Stomach smooth muscle (tissue), 2 donors: ENCODE measurements at regions not wholly inside any gene's neighbourhood (a gene's known extent, or its start where the extent isn't known, plus 50 kb on each side); places are given as distances from the start of the nearest gene placed in this dataset.
"Not testable (repeated sequence)": the region's sequence is repeated elsewhere in the genome, so short reads cannot be mapped to it uniquely, and the experiment has no call there.

Experiments
- H3K27ac ChIP-seq: one replicate; pipeline ENCODE4 v1.7.0; 2013; ENCODE audit warnings: mild to moderate bottlenecking, low read length, inconsistent platforms
- H3K27me3 ChIP-seq, 2 donors: one replicate each; pipeline ENCODE4 v1.7.0; 2013; ENCODE audit warnings: low read length in 2 of 2; ENCODE audit not compliant: insufficient read depth in 2 of 2, control insufficient read depth in 1 of 2
- H3K36me3 ChIP-seq, 2 donors: one replicate each; pipeline ENCODE4 v1.7.0; 2013; ENCODE audit warnings: low read length in 2 of 2; ENCODE audit not compliant: control insufficient read depth in 2 of 2, insufficient read depth in 2 of 2
- H3K4me1 ChIP-seq: one replicate; pipeline ENCODE4 v1.7.0; 2013; ENCODE audit warnings: low read length; ENCODE audit not compliant: control insufficient read depth, insufficient read depth
- H3K4me3 ChIP-seq, 2 donors: one replicate each; pipeline ENCODE4 v1.7.0; 2013; ENCODE audit warnings: low read length in 2 of 2
- H3K9ac ChIP-seq, 2 donors: one replicate each; pipeline ENCODE4 v1.7.0; 2013; ENCODE audit warnings: low read length in 2 of 2, mild to moderate bottlenecking in 1 of 2
- H3K9me3 ChIP-seq, 2 donors: one replicate each; pipeline ENCODE4 v1.7.0; 2013; ENCODE audit warnings: low read length in 2 of 2; ENCODE audit not compliant: control insufficient read depth in 2 of 2
- donor health status: healthy.
- donor health status: Pancreatic carcinoma.

GRCh38 chr9:27839767-27840166 lies 266.5 kb upstream of the C9orf72 start:
- not testable (repeated sequence) for H3K27me3 ChIP-seq, H3K4me1 ChIP-seq, H3K9me3 ChIP-seq, H3K36me3 ChIP-seq, H3K27ac ChIP-seq, H3K9ac ChIP-seq, H3K4me3 ChIP-seq

- Histone ChIP-seq H3K36me3 (no peaks in the 10 kb centered on the region), H3K27me3 (no peaks in the 10 kb centered on the region), H3K4me3 (no peak overlapping the region), H3K9me3 (no peaks in the 10 kb centered on the region), H3K9ac (no peak overlapping the region), H3K4me1 (no peaks in the 10 kb centered on the region), H3K27ac (no peak overlapping the region)
Measured at GRCh38 chr9:27844797-27845196, 271.5 kb upstream of the C9orf72 start.

GRCh38 chr9:27847380-27847779 lies 274.1 kb upstream of the C9orf72 start:
- no peaks in the 10 kb centered on the region for H3K4me1 ChIP-seq
- H3K36me3 ChIP-seq, result no peaks in the 10 kb centered on the region
- no peaks in the 10 kb centered on the region for H3K9me3 ChIP-seq
- no peaks in the 10 kb centered on the region for H3K27me3 ChIP-seq
- H3K4me3 ChIP-seq, result no peak overlapping the region
- H3K27ac ChIP-seq, result no peak overlapping the region
- H3K9ac ChIP-seq, result no peak overlapping the region

GRCh38 chr9:27847818-27848217 lies 274.5 kb upstream of the C9orf72 start:
- Histone ChIP-seq H3K9ac (no peak overlapping the region), H3K27me3 (no peaks in the 10 kb centered on the region), H3K4me3 (no peak overlapping the region), H3K36me3 (no peaks in the 10 kb centered on the region), H3K27ac (no peak overlapping the region), H3K9me3 (no peaks in the 10 kb centered on the region), H3K4me1 (no peaks in the 10 kb centered on the region)

GRCh38 chr9:27848315-27848714 lies 275.0 kb upstream of the C9orf72 start:
- Histone ChIP-seq H3K4me1 (no peaks in the 10 kb centered on the region), H3K27ac (no peak overlapping the region), H3K36me3 (no peaks in the 10 kb centered on the region), H3K27me3 (no peaks in the 10 kb centered on the region), H3K9ac (no peak overlapping the region), H3K9me3 (no peaks in the 10 kb centered on the region), H3K4me3 (no peak overlapping the region)

- Histone ChIP-seq H3K27ac (no peak overlapping the region), H3K9me3 (no peaks in the 10 kb centered on the region), H3K27me3 (no peaks in the 10 kb centered on the region), H3K4me3 (no peak overlapping the region), H3K4me1 (no peaks in the 10 kb centered on the region), H3K36me3 (no peaks in the 10 kb centered on the region), H3K9ac (no peak overlapping the region)
Measured at GRCh38 chr9:27851858-27852257, 278.6 kb upstream of the C9orf72 start.

- Histone ChIP-seq H3K36me3 (no peaks in the 10 kb centered on the region), H3K4me1 (no peaks in the 10 kb centered on the region), H3K9me3 (no peaks in the 10 kb centered on the region), H3K9ac (no peak overlapping the region), H3K27me3 (no peaks in the 10 kb centered on the region), H3K27ac (no peak overlapping the region), H3K4me3 (no peak overlapping the region)
Measured at GRCh38 chr9:27853529-27853928, 280.2 kb upstream of the C9orf72 start.

- H3K27me3 ChIP-seq, result no peaks in the 10 kb centered on the region
- H3K36me3 ChIP-seq, result no peaks in the 10 kb centered on the region
- H3K4me1 ChIP-seq, result no peaks in the 10 kb centered on the region
- no peak overlapping the region for H3K9ac ChIP-seq
- H3K4me3 ChIP-seq, result no peak overlapping the region
- H3K9me3 ChIP-seq, result no peaks in the 10 kb centered on the region
- no peak overlapping the region for H3K27ac ChIP-seq
Measured at GRCh38 chr9:27856054-27856453, 282.8 kb upstream of the C9orf72 start.

- Histone ChIP-seq H3K4me3 (no peak overlapping the region), H3K9me3 (no peaks in the 10 kb centered on the region), H3K36me3 (no peaks in the 10 kb centered on the region), H3K4me1 (no peaks in the 10 kb centered on the region), H3K9ac (no peak overlapping the region), H3K27ac (no peak overlapping the region), H3K27me3 (no peaks in the 10 kb centered on the region)
Measured at GRCh38 chr9:27856748-27857147, 283.5 kb upstream of the C9orf72 start.

- Histone ChIP-seq H3K27me3 (no peaks in the 10 kb centered on the region), H3K36me3 (no peaks in the 10 kb centered on the region), H3K9me3 (no peaks in the 10 kb centered on the region), H3K9ac (no peak overlapping the region), H3K4me1 (no peaks in the 10 kb centered on the region), H3K4me3 (no peak overlapping the region), H3K27ac (no peak overlapping the region)
Measured at GRCh38 chr9:27861887-27862286, 288.6 kb upstream of the C9orf72 start.

- no peaks in the 10 kb centered on the region for H3K27me3 ChIP-seq
- H3K27ac ChIP-seq, result no peak overlapping the region
- H3K9ac ChIP-seq, result no peak overlapping the region
- H3K9me3 ChIP-seq, result no peaks in the 10 kb centered on the region
- no peak overlapping the region for H3K4me3 ChIP-seq
- no peaks in the 10 kb centered on the region for H3K4me1 ChIP-seq
- no peaks in the 10 kb centered on the region for H3K36me3 ChIP-seq
Measured at GRCh38 chr9:27864644-27865438, 291.6 kb upstream of the C9orf72 start.
